ENCODE measurements at regions not wholly inside any gene's neighbourhood (a gene's known extent, or its start where the extent isn't known, plus 50 kb on each side); places are given as distances from the start of the nearest gene placed in this dataset.

GRCh38 chr10:121308020-121308419 is 290.2 kb downstream of the FGFR2 start:
- TF ChIP-seq CTCF (conservative IDR thresholded peaks at IDR 0.05; ENCODE audit: low read depth in 2 of 2): no peak
- TF ChIP-seq EZH2phosphoT487 (IDR thresholded peaks at IDR 0.05; ENCODE audit: unreplicated experiment): no peak
- TF ChIP-seq ZNF114 (CRISPR knock-in tag; IDR thresholded peaks at IDR 0.05): no peak
- TF ChIP-seq POLR2AphosphoS5 (IDR thresholded peaks at IDR 0.05; ENCODE audit: low read depth): no peak
- TF ChIP-seq, protein P1, sequence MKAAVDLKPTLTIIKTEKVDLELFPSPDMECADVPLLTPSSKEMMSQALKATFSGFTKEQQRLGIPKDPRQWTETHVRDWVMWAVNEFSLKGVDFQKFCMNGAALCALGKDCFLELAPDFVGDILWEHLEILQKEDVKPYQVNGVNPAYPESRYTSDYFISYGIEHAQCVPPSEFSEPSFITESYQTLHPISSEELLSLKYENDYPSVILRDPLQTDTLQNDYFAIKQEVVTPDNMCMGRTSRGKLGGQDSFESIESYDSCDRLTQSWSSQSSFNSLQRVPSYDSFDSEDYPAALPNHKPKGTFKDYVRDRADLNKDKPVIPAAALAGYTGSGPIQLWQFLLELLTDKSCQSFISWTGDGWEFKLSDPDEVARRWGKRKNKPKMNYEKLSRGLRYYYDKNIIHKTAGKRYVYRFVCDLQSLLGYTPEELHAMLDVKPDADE (IDR thresholded peaks at IDR 0.05): no peak
- TF ChIP-seq EZH2 (IDR thresholded peaks at IDR 0.05; ENCODE audit: low read depth, unreplicated experiment): no peak
- no peak for TF ChIP-seq CREB1 (CRISPR knock-in tag; IDR thresholded peaks at IDR 0.05; ENCODE audit: low read depth)
- no peak for TF ChIP-seq NANOG (IDR thresholded peaks at IDR 0.05; ENCODE audit: borderline replicate concordance)
- TF ChIP-seq, protein P2, sequence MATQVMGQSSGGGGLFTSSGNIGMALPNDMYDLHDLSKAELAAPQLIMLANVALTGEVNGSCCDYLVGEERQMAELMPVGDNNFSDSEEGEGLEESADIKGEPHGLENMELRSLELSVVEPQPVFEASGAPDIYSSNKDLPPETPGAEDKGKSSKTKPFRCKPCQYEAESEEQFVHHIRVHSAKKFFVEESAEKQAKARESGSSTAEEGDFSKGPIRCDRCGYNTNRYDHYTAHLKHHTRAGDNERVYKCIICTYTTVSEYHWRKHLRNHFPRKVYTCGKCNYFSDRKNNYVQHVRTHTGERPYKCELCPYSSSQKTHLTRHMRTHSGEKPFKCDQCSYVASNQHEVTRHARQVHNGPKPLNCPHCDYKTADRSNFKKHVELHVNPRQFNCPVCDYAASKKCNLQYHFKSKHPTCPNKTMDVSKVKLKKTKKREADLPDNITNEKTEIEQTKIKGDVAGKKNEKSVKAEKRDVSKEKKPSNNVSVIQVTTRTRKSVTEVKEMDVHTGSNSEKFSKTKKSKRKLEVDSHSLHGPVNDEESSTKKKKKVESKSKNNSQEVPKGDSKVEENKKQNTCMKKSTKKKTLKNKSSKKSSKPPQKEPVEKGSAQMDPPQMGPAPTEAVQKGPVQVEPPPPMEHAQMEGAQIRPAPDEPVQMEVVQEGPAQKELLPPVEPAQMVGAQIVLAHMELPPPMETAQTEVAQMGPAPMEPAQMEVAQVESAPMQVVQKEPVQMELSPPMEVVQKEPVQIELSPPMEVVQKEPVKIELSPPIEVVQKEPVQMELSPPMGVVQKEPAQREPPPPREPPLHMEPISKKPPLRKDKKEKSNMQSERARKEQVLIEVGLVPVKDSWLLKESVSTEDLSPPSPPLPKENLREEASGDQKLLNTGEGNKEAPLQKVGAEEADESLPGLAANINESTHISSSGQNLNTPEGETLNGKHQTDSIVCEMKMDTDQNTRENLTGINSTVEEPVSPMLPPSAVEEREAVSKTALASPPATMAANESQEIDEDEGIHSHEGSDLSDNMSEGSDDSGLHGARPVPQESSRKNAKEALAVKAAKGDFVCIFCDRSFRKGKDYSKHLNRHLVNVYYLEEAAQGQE (IDR thresholded peaks at IDR 0.05; ENCODE audit: unreplicated experiment): no peak

All from GM23338 (cell line).